ENCODE measurements at regions not wholly inside any gene's neighbourhood (a gene's known extent, or its start where the extent isn't known, plus 50 kb on each side); places are given as distances from the start of the nearest gene placed in this dataset.
"Not testable (repeated sequence)": the region's sequence is repeated elsewhere in the genome, so short reads cannot be mapped to it uniquely, and the experiment has no call there.

DNA sequence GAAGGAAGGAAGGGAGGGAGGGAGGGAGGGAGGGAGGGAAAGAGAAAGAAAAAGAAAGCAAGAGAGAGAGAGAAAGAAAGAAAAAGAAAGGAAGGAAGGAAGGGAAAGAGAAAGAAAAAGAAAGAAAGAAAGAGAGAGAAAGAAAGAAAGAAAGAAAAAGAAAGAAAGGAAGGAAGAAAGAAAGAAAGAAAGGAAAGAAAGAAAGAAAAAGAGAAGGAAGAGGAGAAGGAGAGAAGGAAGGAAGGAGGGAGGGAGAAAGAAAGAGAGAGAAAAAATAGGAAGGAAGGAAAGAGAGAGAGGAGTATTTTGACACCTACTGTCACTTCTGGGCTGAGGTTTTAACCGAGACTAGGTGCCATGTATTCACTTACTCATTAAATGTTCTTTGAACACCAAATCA, 166.6 kb upstream of the PKN2 start:
- H3K27ac Mint-ChIP-seq; H3K9me3 ChIP-seq; H3K4me1 Mint-ChIP-seq; H3K36me3 ChIP-seq (ENCODE audit: control insufficient read depth in 2 of 2, extremely low read depth in 1 of 2, insufficient read depth in 1 of 2, low read length in 1 of 2); H3K27ac ChIP-seq (ENCODE audit: low read length); H3K4me1 ChIP-seq (ENCODE audit: control insufficient read depth in 1 of 2, extremely low read depth in 1 of 2, insufficient read depth in 2 of 2, low read length in 2 of 2); H3K4me3 Mint-ChIP-seq; CTCF ChIA-PET; POLR2A ChIA-PET; DNase-seq; H3K36me3 Mint-ChIP-seq; H3K4me3 ChIP-seq (ENCODE audit: control insufficient read depth in 1 of 2, extremely low read depth in 1 of 2, low read length in 1 of 2); ATAC-seq (replicated peaks in 1 of 4); H3K27me3 ChIP-seq (replicated peaks in 1 of 2; ENCODE audit: control insufficient read depth in 2 of 2, extremely low read depth in 1 of 2, insufficient read depth in 2 of 2, low read length in 1 of 2); H3K9me3 Mint-ChIP-seq: not testable (repeated sequence)
- peaks cover 11 to 21% of the 10 kb centered on the region in 2 donors for H3K27me3 Mint-ChIP-seq
- no CpG with 5 or more reads among the region's 1 CpG for WGBS (ENCODE audit: insufficient coverage)

DNA sequence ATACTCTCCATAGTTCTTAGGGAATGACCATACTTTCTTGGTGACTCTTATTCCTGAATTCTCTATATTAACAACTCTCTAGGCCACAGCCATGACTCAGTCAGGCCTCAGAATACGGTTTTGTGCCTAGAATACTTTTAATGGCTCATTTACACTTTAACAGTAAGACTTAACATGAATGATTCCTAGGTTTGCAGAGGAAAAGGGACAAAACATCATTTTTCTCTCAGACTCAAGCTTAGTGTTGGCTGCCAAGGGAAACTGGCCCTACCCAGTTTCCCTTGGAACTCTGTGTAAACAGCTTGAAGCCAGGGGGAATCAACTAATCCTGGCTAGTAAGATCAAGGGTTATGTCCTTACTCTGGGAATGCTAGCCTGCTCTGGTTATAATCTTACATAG, 164.9 kb upstream of the PKN2 start:
- Histone ChIP-seq H3K4me1 (ENCODE audit: control insufficient read depth in 1 of 2, extremely low read depth in 1 of 2, insufficient read depth in 2 of 2, low read length in 2 of 2) (no peaks in the 10 kb centered on the region), H3K27me3 (replicated peaks in 1 of 2; ENCODE audit: control insufficient read depth in 2 of 2, extremely low read depth in 1 of 2, insufficient read depth in 2 of 2, low read length in 1 of 2) (peaks cover 0 to 2% of the 10 kb centered on the region in 2 experiments), H3K27ac (ENCODE audit: low read length) (no peak overlapping the region), H3K36me3 (ENCODE audit: control insufficient read depth in 2 of 2, extremely low read depth in 1 of 2, insufficient read depth in 1 of 2, low read length in 1 of 2) (no peaks in the 10 kb centered on the region), H3K4me3 (ENCODE audit: control insufficient read depth in 1 of 2, extremely low read depth in 1 of 2, low read length in 1 of 2) (no peak overlapping the region), H3K9me3 (no peaks in the 10 kb centered on the region)
- H3K27ac Mint-ChIP-seq, result no peak overlapping the region
- no peak for DNase-seq
- H3K4me3 Mint-ChIP-seq, result no peak overlapping the region
- peaks cover 10 to 28% of the 10 kb centered on the region in 2 donors for H3K27me3 Mint-ChIP-seq
- ChIA-PET CTCF (no interaction called here), POLR2A (no interaction called here)
- WGBS (ENCODE audit: insufficient coverage), result no CpG with 5 or more reads among the region's 1 CpG
- no peaks in the 10 kb centered on the region for H3K4me1 Mint-ChIP-seq
- ATAC-seq (replicated peaks in 1 of 4), result no peak
- no peaks in the 10 kb centered on the region for H3K9me3 Mint-ChIP-seq
- H3K36me3 Mint-ChIP-seq, result no peaks in the 10 kb centered on the region

- Mint-ChIP-seq H3K4me1 (no peaks in the 10 kb centered on the region), H3K27ac (no peak overlapping the region), H3K36me3 (no peaks in the 10 kb centered on the region), H3K9me3 (no peaks in the 10 kb centered on the region), H3K4me3 (no peak overlapping the region), H3K27me3 (peaks cover 8 to 12% of the 10 kb centered on the region in 2 donors)
- no peaks in the 10 kb centered on the region for H3K36me3 ChIP-seq (ENCODE audit: control insufficient read depth in 2 of 2, extremely low read depth in 1 of 2, insufficient read depth in 1 of 2, low read length in 1 of 2)
- H3K27me3 ChIP-seq (replicated peaks in 1 of 2; ENCODE audit: control insufficient read depth in 2 of 2, extremely low read depth in 1 of 2, insufficient read depth in 2 of 2, low read length in 1 of 2), result peaks cover 0 to 2% of the 10 kb centered on the region in 2 experiments
- ATAC-seq (replicated peaks in 1 of 4) (no peak), DNase-seq (no peak)
- H3K9me3 ChIP-seq, result no peaks in the 10 kb centered on the region
- ChIA-PET CTCF (no interaction called here), POLR2A (no interaction called here)
- no peaks in the 10 kb centered on the region for H3K4me1 ChIP-seq (ENCODE audit: control insufficient read depth in 1 of 2, extremely low read depth in 1 of 2, insufficient read depth in 2 of 2, low read length in 2 of 2)
- no peak overlapping the region for H3K27ac ChIP-seq (ENCODE audit: low read length)
- WGBS (ENCODE audit: insufficient coverage), result no CpG with 5 or more reads among the region's 4 CpGs
- H3K4me3 ChIP-seq (ENCODE audit: control insufficient read depth in 1 of 2, extremely low read depth in 1 of 2, low read length in 1 of 2), result no peak overlapping the region
Measured at GRCh38 chr1:88523854-88524528, 160.1 kb upstream of the PKN2 start.

DNA sequence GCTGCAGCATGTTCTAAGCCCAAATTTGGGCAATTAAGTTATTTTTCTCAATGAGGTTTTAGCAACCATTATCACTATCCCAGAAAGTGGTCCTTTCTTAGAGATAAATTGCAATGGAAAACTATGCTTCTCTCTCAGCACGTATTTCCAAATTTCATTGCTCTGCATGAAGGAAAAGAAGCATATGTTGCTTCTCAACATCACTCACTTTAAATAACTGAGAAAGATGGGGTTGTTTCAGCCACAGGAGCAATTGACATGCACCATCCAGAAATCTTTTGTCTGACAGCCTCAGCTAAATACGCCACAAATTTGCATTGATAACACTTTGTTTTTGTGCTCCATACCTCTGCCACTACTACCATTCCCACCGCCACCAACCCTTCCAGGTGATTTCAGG, 157.6 kb upstream of the PKN2 start:
- Histone ChIP-seq H3K4me3 (ENCODE audit: control insufficient read depth in 1 of 2, extremely low read depth in 1 of 2, low read length in 1 of 2) (no peak overlapping the region), H3K9me3 (no peaks in the 10 kb centered on the region), H3K36me3 (ENCODE audit: control insufficient read depth in 2 of 2, extremely low read depth in 1 of 2, insufficient read depth in 1 of 2, low read length in 1 of 2) (no peaks in the 10 kb centered on the region), H3K27ac (ENCODE audit: low read length) (no peak overlapping the region), H3K4me1 (ENCODE audit: control insufficient read depth in 1 of 2, extremely low read depth in 1 of 2, insufficient read depth in 2 of 2, low read length in 2 of 2) (no peaks in the 10 kb centered on the region), H3K27me3 (replicated peaks in 1 of 2; ENCODE audit: control insufficient read depth in 2 of 2, extremely low read depth in 1 of 2, insufficient read depth in 2 of 2, low read length in 1 of 2) (no peaks in the 10 kb centered on the region)
- Mint-ChIP-seq H3K4me1 (no peaks in the 10 kb centered on the region), H3K4me3 (no peak overlapping the region), H3K9me3 (no peaks in the 10 kb centered on the region), H3K27me3 (peaks cover 6 to 10% of the 10 kb centered on the region in 2 donors), H3K27ac (no peak overlapping the region), H3K36me3 (no peaks in the 10 kb centered on the region)
- ChIA-PET CTCF (interaction anchor here in 1 of 2 donors (0.7 kb wide), 1 partner anchor 1807 kb away, joined by 4 read pairs; no protein-coding TSS in a partner anchor), POLR2A (no interaction called here)
- DNase-seq, result no peak
- no peak for ATAC-seq (replicated peaks in 1 of 4)
- 100% methylated on average over 1 of the region's 3 CpGs for WGBS (ENCODE audit: insufficient coverage)

DNA sequence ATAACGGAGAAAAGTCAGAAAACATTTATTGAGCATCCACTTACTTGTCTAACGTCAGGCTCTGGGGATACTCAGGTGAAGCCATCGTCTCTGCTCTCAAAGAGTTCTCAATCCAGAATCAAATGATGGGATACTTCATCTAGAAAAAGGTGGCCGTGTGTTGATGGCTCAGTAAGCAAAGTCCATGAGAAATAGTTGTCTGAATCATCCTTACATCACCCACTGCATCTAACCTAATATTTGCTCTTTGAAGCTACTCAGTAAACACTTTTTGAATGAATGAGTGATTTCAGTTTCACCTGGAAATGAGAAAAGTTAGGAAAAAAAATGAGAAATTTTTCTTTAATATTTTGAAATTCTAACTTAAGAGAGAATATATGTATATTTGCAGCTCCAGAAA, 155.3 kb upstream of the PKN2 start:
- POLR2A ChIA-PET, result no interaction called here
- no peaks in the 10 kb centered on the region for H3K36me3 Mint-ChIP-seq

GRCh38 chr1:88529581-88529980, 154.5 kb upstream of the PKN2 start:
- CTCF ChIA-PET, result no interaction called here
- Mint-ChIP-seq H3K4me1 (no peaks in the 10 kb centered on the region), H3K27ac (no peak overlapping the region), H3K36me3 (no peaks in the 10 kb centered on the region), H3K27me3 (peaks cover 0 to 11% of the 10 kb centered on the region in 2 donors), H3K9me3 (no peaks in the 10 kb centered on the region), H3K4me3 (no peak overlapping the region)
- H3K4me1 ChIP-seq (ENCODE audit: control insufficient read depth in 1 of 2, extremely low read depth in 1 of 2, insufficient read depth in 2 of 2, low read length in 2 of 2), result no peaks in the 10 kb centered on the region
- no peak overlapping the region for H3K27ac ChIP-seq (ENCODE audit: low read length)
- DNase-seq, result no peak
- 93% methylated on average over 5 of the region's 6 CpGs for WGBS (ENCODE audit: insufficient coverage)
- no peak for ATAC-seq (replicated peaks in 1 of 4)
- no peak overlapping the region for H3K4me3 ChIP-seq (ENCODE audit: control insufficient read depth in 1 of 2, extremely low read depth in 1 of 2, low read length in 1 of 2)
- POLR2A ChIA-PET, result no interaction called here
- no peaks in the 10 kb centered on the region for H3K9me3 ChIP-seq
- H3K27me3 ChIP-seq (replicated peaks in 1 of 2; ENCODE audit: control insufficient read depth in 2 of 2, extremely low read depth in 1 of 2, insufficient read depth in 2 of 2, low read length in 1 of 2), result no peaks in the 10 kb centered on the region
- no peaks in the 10 kb centered on the region for H3K36me3 ChIP-seq (ENCODE audit: control insufficient read depth in 2 of 2, extremely low read depth in 1 of 2, insufficient read depth in 1 of 2, low read length in 1 of 2)

More for the DNA sequence above, 155.3 kb upstream of the PKN2 start:
- Histone ChIP-seq H3K4me3 (ENCODE audit: control insufficient read depth in 1 of 2, extremely low read depth in 1 of 2, low read length in 1 of 2) (no peak overlapping the region), H3K4me1 (ENCODE audit: control insufficient read depth in 1 of 2, extremely low read depth in 1 of 2, insufficient read depth in 2 of 2, low read length in 2 of 2) (no peaks in the 10 kb centered on the region), H3K27ac (ENCODE audit: low read length) (no peak overlapping the region), H3K9me3 (no peaks in the 10 kb centered on the region), H3K36me3 (ENCODE audit: control insufficient read depth in 2 of 2, extremely low read depth in 1 of 2, insufficient read depth in 1 of 2, low read length in 1 of 2) (no peaks in the 10 kb centered on the region), H3K27me3 (replicated peaks in 1 of 2; ENCODE audit: control insufficient read depth in 2 of 2, extremely low read depth in 1 of 2, insufficient read depth in 2 of 2, low read length in 1 of 2) (no peaks in the 10 kb centered on the region)
- Mint-ChIP-seq H3K27me3 (peaks cover 0 to 10% of the 10 kb centered on the region in 2 donors), H3K27ac (no peak overlapping the region), H3K4me1 (no peaks in the 10 kb centered on the region), H3K9me3 (no peaks in the 10 kb centered on the region), H3K4me3 (no peak overlapping the region)
- CTCF ChIA-PET, result no interaction called here
- DNase-seq, result no peak
- no peak for ATAC-seq (replicated peaks in 1 of 4)
- WGBS (ENCODE audit: insufficient coverage), result no CpG with 5 or more reads among the region's 4 CpGs

- Mint-ChIP-seq H3K4me3 (no peak overlapping the region), H3K27ac (no peak overlapping the region), H3K27me3 (peaks cover 0 to 11% of the 10 kb centered on the region in 2 donors), H3K4me1 (no peaks in the 10 kb centered on the region), H3K36me3 (no peaks in the 10 kb centered on the region), H3K9me3 (no peaks in the 10 kb centered on the region)
- ATAC-seq (replicated peaks in 1 of 4) (no peak), DNase-seq (no peak)
- Histone ChIP-seq H3K27me3 (replicated peaks in 1 of 2; ENCODE audit: control insufficient read depth in 2 of 2, extremely low read depth in 1 of 2, insufficient read depth in 2 of 2, low read length in 1 of 2) (no peaks in the 10 kb centered on the region), H3K4me1 (ENCODE audit: control insufficient read depth in 1 of 2, extremely low read depth in 1 of 2, insufficient read depth in 2 of 2, low read length in 2 of 2) (no peaks in the 10 kb centered on the region), H3K36me3 (ENCODE audit: control insufficient read depth in 2 of 2, extremely low read depth in 1 of 2, insufficient read depth in 1 of 2, low read length in 1 of 2) (no peaks in the 10 kb centered on the region), H3K4me3 (ENCODE audit: control insufficient read depth in 1 of 2, extremely low read depth in 1 of 2, low read length in 1 of 2) (no peak overlapping the region), H3K27ac (ENCODE audit: low read length) (no peak overlapping the region), H3K9me3 (no peaks in the 10 kb centered on the region)
- POLR2A ChIA-PET, result interaction anchor here in 1 of 2 donors (0.6 kb wide), 1 partner anchor 1813 kb away, joined by 3 read pairs; no protein-coding TSS in a partner anchor
- CTCF ChIA-PET, result no interaction called here
- no CpG with 5 or more reads among the region's 3 CpGs for WGBS (ENCODE audit: insufficient coverage)
Measured at GRCh38 chr1:88530246-88530645, 153.8 kb upstream of the PKN2 start.
